DLD1 (cell line): ENCODE measurements at regions not wholly inside any gene's neighbourhood (a gene's known extent, or its start where the extent isn't known, plus 50 kb on each side); places are given as distances from the start of the nearest gene placed in this dataset.

ENCODE experiments used
- in situ Hi-C: cut with HindIII; loops from 2 replicates; pipeline ENCODE4 v1.10.0; 2017; ENCODE audit warnings: low sequenced_read_pairs

GRCh38 chr4:152117933-152118507 lies 357.2 kb upstream of the GATB start:
- in situ Hi-C loops = no loop called here

DNA sequence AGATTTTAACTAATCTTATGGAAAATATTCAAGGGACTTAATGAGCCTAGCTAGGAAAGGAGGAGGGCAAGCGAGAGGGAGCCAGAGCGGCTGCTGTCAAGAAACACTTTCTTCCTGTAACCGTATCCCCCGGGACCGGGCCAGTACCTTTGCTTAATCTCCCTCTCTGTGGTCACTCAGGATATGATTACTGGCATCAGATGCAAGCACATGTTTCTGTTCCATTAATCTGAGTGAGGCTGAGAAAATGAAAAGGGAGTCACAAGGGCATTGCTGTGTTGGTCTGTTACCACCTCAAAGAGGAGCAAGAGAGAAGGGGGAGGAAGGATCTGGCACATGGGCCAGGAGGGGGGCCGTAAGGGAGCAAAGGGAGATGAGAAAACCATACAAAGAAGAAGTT lies 356.7 kb upstream of the GATB start:
- in situ Hi-C loops = no loop called here

GRCh38 chr4:152117054-152117453 lies 356.2 kb upstream of the GATB start:
- in situ Hi-C loops = no loop called here

GRCh38 chr4:152115794-152116193 lies 355.0 kb upstream of the GATB start:
- in situ Hi-C loops = no loop called here

DNA sequence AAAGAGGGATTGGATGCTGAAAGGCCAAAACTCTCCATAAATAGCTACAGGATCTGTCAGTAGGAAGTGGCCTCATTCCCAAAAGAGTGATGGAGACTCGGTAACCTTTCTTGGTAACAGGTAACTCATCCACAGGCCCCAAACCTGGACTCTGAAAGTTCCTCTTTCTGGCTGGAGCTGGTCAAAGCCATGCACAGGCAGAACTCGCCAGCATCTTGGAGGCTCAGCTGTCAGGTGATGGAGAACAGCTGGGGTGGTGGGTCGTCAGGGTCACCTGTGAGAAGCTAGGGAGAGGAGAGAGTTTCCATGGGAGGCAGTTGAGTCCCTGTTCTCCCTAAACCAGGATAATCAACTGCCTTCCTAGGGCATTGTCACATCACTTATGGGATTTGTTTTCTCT lies 354.3 kb upstream of the GATB start:
- in situ Hi-C loops = no loop called here

GRCh38 chr4:152114562-152114961 lies 353.8 kb upstream of the GATB start:
- in situ Hi-C loops = no loop called here

- in situ Hi-C loops = no loop called here
Observed at GRCh38 chr4:152112887-152113286, 352.1 kb upstream of the GATB start.

DNA sequence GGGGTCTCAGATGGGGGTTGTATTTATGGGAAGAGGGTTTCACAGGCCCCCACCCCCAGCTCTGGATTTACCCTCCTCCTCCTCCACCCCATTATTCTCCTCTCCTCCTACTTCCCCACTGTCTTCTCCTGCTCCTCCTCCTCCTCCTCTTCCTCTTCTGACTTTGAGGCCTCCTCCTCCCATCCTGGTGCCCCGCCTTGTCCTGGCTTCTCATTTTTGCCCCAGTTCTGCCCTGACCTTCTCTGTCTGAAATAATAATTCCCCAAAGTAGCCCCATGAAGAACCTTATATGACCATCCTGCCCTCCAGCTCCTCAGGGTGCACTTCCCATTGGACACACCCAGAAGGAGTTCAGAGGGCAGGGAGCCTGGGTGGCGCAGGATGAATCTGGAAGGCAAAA lies 351.4 kb upstream of the GATB start:
- in situ Hi-C loops = no loop called here

DNA sequence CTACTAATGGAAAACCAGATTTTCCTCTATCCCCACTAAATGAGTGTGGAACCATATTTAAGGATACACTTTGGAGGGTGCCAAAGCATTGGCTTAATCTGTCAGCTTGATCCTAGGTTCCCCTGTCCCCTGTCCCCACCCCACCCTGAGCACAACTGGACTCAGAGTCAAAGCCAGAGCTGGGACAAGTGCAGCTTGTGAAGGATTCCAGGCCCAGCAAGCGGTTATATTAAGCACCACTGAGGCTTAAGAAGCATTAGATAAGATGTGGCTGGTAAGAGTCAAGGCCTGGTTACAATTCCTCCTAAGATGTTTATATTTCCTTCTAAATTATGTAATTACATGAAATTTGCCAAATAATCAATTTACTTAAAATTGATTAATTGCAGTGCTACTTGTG lies 350.0 kb upstream of the GATB start:
- in situ Hi-C loops = no loop called here

DNA sequence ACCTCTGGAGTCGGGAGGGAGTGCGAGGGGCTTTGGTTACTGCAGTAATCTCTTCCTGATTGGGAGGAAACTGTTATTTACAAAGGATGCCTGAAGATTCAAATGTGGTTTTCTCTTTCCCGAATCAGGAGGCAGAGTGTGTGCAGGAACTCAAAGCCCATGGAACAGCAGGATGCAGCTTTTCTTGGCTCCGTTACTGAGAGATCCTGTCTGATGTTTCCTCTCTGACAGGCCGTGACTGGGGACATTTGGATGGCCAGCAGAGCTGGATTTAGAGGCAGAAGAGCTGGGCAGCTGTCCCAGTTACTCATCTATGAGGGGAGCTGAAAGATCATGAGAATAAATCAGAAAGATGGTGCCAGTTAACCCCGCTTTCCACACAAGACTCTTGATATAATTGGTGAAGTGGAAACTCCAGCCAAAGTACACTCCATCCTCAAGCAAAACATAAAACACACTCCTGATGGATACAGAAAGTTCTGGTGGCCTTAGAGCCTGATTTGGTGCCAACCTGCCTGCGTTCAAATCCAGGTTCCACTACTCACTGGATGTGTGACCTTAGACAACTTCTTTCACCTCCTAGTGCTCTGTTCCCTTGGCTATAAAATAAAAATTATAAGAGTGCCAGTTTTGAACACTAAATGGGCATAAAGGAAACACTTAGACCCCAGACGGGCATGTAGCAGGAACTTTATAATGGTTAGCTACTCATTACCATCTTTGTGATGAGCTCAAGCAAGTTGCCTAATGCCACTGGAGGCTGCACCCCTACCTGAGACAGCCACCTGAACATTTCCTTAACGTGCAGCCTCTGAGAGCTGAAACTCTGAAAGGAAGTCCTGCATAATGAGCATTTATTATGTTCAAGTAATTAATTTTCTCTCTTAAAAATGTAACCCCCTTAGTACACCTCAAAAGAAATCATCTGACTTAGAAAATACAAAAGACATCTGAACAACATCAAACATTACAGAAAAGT lies 349.0 kb upstream of the GATB start:
- in situ Hi-C loops = no loop called here

DNA sequence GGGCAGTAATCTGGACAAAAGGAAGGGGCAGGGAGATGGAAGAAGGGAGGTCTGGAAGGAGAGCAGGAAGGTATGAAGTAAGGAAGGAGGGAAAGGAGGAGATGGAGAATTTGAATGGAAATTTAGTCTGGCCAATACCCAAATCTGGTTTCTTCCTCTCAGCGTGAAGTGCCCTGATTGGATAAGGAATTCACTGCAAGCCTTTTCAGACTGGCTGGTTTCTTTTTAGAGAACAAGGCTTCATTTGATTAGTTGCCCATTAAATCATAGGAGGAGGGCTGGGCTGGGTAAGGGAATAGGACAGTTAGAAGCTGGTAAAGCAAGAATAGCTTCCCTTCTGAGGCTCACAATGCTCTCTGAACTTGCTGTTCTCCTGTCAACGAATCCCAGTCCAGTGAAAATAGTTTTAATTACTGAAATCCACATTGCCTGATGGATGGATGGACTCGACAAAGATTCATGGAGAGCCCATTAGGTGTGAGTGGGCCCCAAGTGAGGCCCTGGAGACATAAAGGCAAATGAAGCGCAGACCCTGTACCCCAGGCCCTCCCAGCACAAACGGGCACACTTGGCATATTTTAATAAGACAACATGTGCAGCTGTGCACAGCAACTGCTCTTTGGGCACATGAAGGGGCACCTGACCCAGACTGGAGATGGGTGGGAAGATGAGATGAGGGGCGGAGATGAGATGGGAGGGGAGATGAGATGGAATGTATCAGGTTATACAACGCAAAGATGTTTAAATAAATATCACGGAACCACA lies 347.1 kb upstream of the GATB start:
- in situ Hi-C loops = no loop called here

GRCh38 chr4:152106781-152107321 lies 346.0 kb upstream of the GATB start:
- in situ Hi-C loops = no loop called here

DNA sequence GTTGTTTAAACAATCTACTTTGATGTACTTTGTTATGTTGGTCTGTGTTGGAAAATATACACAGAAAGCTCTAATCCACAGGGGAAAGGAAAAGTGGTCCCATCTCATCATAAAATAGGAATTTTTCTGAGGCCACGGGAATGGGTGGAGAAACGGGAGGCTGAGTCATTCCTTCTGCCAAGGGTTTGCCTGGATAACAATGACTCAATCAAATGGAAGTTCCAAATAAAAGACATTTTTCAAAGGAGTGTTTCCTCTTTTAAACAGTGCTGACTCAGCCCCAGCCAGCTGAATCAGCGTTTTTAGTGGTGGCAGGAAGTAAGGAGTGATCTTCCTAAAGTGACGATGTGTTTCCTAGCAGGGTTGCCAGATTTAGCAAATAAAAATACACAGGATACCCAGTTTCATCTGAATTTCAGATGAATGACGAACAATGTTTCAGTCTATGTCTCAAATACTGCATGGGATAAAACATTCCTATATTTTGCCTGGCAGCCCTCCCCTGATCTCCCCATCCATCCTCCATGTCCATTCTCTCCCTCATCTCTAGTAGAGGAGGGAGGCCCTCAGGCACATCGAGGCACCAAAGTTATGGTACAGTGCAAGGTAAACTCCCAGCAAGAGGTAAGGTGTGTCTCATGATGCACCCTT lies 345.4 kb upstream of the GATB start:
- in situ Hi-C loops = no loop called here

DNA sequence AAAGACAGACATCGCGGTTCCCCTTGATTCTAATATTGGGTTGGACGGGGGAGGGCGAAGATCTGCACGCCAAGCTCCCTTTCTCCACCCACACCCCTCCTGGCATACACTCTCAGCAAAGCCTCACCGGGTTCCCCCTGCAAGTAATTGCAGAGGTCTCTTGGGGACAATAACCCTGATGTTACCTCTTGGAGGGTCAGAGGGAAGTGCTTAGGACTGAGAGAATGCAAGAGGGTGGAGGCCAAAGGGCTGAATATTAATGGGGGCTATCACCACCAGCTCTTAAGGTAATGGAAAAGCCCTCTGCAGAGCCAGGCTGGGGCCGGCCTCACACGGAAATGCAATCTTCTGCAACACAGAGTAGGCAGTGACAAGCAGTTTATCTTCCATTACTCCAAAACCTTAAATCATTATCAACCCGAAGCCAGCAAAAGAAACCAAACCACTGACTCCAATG lies 344.1 kb upstream of the GATB start:
- in situ Hi-C loops = no loop called here

GRCh38 chr4:152104356-152104755 lies 343.5 kb upstream of the GATB start:
- in situ Hi-C loops = no loop called here

DNA sequence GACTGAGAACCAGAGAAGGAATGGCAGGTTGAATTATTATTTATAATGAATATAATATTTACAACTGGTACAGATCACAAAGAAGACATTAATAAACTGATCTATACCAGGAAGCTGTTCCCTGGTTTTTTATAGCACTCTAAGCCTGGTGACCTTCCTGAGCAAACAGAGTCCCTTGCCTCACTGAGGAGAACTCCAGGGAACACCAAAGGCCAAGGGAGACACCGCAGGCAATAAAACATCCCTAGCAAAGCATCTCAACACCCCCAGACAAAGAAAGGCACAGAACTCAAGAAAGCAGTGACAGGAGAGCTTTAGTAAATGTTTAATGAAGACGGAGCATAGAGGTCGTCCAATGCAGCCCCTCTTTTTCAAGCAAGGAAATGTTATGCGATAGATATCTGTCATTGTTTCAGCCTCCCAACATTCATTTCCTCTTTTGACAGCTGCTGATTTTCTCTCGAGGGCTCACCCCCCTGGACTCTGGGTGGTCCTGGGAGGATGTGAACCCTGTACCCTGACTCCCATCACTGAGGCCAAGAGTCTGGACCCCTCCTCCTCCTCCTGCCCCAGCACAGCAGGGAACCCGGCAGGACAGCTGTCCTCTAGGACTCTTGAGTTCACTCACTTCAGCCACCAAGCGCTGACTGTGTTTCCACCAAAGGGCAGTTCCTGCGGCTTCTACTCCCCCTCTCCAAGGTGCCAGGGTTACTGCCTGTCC lies 342.5 kb upstream of the GATB start:
- in situ Hi-C loops = no loop called here

DNA sequence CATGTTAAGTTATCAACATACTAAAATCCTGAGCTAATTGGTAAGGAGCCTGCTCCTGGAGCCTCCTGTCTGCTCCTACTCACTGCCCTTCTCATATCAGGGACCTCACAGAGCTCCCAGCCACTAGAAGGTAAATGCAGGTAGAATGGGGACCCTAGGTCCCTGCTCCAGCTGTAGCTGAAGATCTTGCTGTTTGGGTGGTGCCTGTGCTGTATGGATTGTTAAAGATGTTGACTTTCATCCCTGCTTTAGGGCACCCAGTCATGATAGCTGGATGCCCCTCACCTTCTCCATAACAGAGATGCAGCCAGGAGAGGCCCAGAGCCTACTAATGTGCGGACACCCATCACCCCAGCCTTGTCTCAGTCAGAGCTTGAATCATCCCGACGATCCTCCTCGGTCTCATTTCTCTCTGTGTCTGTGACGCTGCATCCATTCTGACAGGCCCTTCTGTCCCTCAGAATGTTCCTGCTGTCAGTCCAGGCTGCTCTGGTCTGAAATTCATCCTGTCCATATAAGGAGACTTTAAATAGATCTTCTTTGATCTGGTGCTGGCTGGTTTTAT lies 341.7 kb upstream of the GATB start:
- in situ Hi-C loops = no loop called here

GRCh38 chr4:152101556-152102435 lies 341.0 kb upstream of the GATB start:
- in situ Hi-C loops = no loop called here
